GM04503 (cell line): ENCODE measurements at regions not wholly inside any gene's neighbourhood (a gene's known extent, or its start where the extent isn't known, plus 50 kb on each side); places are given as distances from the start of the nearest gene placed in this dataset.
"Not testable (repeated sequence)": the region's sequence is repeated elsewhere in the genome, so short reads cannot be mapped to it uniquely, and the experiment has no call there.

ENCODE experiments used
- DNase-seq: peaks from one replicate; pipeline ENCODE4 v3.0.0-alpha.2; 2012; ENCODE audit warnings: low read depth

DNA sequence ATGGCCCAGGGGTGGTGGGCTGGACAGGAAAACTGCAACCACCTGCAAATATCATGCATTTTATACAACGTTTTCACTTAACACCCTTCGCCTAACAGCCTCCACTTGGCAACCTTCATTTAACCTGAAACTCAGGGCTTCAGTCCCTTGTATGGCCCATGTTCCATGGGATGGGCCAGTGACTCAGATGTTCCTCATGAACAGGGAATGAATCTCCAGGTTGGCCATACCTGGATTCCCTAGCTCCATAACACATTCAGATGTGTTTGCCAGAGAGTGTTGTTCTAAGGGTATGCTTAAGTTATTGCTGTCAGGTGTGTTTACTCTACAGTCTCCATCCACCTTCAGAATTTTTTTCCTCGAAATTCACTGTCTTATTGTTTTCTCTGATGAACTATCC lies 316.9 kb downstream of the JRKL start:
- DNase-seq, result no peak

GRCh38 chr11:96707273-96707672 lies 317.5 kb downstream of the JRKL start:
- DNase-seq, result no peak

GRCh38 chr11:96708219-96708878 lies 318.5 kb downstream of the JRKL start:
- DNase-seq, result no peak

GRCh38 chr11:96713301-96713700 lies 323.5 kb downstream of the JRKL start:
- no peak for DNase-seq

GRCh38 chr11:96714689-96715088 lies 324.9 kb downstream of the JRKL start:
- DNase-seq, result no peak

- peak; percentile 15 for DNase-seq
Measured at GRCh38 chr11:96715208-96715607, 325.4 kb downstream of the JRKL start.

GRCh38 chr11:96736601-96737000 lies 346.8 kb downstream of the JRKL start:
- no peak for DNase-seq

GRCh38 chr11:96738311-96738710 lies 348.5 kb downstream of the JRKL start:
- DNase-seq, result no peak

DNA sequence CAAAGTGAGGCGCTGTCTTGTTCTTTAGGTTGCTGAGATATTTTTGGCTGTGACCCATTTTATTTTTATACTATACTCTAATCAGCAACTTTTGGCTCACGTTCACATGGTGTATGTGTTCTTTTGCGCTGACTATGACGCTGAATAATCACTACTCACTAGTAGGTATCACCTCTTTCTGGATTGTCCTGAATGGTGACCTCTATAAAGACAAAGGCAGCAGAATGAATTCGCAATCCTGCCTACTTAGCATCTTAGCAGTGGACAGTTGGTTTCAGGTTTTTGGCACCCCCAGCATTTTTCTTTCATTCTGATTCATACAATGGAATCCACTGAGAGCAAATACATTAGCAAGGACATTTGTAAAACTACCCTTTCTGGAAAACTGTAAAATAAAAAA lies 351.3 kb downstream of the JRKL start:
- no peak for DNase-seq

DNA sequence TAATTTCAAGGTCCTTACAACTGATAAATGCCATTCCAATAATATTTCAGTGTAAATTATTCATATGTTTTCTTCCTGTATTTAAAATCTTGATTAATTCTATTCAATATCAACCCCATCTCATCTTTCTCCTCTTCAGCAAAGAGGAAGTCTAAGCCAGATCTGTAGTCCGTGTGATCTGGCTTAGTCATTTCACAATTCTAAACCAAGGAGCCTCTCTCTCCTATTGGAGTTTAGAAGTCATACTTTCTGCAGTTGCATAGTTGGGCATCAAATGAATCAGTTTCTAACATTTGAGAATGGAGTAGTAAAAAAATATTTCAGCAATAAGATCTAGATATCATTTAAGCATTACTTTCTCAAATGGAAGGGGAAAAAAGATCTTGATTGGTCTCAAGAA lies 354.9 kb downstream of the JRKL start:
- no peak for DNase-seq

DNA sequence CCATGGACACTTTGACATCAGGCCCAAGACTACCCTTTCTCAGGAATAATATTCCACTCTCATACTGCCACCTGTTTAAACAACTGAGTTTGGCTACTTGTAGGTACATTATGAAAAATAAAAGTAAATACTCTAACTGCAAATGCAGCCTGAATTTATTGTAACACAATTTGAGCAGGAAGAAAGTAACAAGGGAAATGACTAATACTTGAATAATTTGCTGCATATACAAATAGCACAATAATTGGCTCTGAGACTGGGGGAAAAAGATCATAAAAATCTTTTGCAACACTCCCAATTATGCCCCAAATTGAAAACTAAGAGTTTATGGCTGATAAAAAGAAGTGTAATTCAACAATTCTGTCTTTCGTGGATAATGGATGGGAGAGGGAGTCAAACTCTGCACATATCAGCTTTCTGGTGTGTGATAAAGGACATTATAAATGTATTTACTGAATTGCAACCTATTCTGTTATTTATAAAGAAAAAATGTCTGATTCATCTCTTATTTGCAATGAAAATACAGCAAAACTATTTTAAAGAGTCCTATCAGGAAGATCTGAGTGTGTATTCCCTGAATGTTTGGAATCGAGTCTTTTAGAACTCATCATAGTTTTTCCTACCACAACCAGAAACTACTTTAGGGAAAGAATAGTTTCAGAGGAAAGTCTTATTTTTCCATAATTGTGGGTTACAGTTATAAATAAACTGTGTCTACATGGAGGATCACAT lies 359.0 kb downstream of the JRKL start:
- DNase-seq, result no peak

DNA sequence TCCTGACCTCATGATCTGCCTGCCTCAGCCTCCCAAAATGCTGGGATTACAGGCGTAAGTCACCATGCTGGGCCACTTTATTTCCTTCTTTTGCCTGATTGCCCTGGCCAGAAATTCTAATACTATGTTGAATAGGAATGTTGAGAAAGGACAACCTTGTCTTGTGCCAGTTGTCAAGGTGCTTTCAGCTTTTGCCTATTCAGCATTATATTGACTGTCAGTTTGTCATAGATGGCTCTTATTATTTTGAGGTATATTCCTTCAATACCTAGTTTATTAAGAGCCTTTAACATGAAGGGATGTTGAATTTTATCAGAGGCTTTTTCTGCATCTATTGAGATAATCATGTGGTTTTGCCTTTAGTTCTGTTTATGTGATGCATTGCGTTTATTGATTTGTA lies 362.0 kb downstream of the JRKL start:
- not testable (repeated sequence) for DNase-seq

DNA sequence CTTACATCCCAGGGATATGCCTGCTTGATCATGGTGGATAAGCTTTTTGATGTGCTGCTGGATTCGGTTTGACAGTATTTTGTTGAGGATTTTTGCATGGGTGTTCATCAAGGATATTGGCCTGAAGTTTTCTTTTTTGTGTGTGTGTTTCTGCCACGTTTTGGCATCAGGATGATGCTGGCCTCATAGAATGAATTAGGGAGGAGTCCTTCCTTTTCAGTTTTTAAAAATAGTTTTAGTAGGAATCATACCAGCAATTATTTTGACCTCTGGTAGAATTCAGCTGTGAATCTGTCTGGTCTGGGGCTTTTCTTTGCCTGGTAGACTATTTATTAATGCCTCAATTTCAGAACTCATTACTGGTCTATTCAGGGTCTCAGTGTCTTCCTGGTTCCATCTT lies 362.4 kb downstream of the JRKL start:
- DNase-seq, result no peak

DNA sequence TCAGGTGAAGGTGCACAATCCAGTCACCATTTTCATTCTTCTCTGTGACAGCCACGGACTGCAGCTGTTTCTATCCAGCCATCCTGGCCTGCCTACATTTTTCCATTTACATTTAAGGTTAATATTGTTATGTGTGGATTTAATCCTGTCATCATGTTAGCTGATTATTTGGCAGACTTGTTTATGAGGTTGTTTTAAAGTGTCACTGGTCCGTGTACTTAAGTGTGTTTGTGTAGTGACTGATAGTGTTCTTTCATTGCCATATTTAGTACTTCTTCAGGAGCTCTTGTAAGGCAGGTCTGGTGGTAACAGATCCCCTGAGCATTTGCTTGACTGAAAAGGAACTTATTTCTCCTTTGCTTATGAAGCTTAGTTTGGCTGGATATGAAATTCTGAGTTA lies 364.2 kb downstream of the JRKL start:
- no peak for DNase-seq

GRCh38 chr11:96755209-96755608 lies 365.4 kb downstream of the JRKL start:
- DNase-seq, result no peak

GRCh38 chr11:96755752-96756151 lies 365.9 kb downstream of the JRKL start:
- no peak for DNase-seq

GRCh38 chr11:96758957-96759356 lies 369.1 kb downstream of the JRKL start:
- DNase-seq, result no peak

DNA sequence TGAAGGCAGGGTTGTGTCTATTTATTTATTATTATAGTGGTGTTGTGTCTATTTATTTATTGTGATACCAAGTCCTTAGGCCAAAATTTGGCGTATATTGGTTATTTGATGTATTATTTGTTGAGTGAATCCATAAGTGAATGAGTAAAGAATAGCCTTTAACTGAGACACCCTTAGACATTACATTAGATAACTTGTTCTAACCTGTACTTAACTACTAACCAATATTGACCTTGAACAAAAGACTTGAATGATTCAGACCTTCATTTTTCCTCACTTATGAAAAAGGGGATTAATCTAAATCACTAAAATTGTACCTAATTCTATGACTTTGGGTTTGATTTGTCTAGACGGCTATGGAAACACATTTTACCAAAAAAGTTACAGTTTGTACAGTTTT lies 370.5 kb downstream of the JRKL start:
- DNase-seq, result no peak

DNA sequence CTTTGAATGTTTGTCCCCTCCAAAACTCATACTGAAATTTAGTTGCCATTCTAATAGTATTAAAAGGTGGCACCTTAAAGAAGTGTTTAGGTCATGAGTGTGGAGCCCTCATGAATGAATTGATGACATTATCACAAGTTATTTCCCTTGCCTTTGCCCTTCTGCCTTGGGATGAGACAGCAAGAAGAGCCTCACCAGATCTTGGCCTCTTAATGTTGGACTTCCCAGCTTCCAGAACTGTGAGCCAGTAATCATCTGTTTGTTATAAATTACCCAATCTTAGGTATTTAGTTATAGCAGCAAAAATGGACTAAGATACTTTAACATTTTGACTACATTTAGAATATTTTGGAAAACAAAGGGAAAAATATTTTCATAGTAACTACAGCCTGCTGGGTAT lies 371.0 kb downstream of the JRKL start:
- DNase-seq, result no peak

DNA sequence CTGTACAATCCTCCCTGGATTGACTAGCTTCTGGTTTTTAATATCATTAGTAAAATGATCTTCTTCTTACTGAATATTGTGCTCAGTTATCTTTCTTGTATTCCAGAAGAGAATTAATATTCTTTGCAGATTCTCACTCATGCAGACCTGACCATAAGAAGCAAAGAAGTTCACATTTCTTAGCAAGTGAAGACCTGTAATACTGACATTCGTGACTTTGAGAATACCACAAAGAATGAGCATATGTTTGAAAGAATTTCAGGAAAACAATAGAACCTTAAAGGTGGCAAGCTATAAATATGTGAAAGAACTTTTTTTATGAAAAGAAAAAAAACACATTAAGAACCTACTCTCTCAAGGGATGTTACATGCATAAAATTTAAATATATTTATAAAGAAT lies 371.6 kb downstream of the JRKL start:
- DNase-seq, result no peak

GRCh38 chr11:96763244-96763643 lies 373.4 kb downstream of the JRKL start:
- no peak for DNase-seq

- DNase-seq, result no peak
Measured at GRCh38 chr11:96778272-96778671, 388.5 kb downstream of the JRKL start.

DNA sequence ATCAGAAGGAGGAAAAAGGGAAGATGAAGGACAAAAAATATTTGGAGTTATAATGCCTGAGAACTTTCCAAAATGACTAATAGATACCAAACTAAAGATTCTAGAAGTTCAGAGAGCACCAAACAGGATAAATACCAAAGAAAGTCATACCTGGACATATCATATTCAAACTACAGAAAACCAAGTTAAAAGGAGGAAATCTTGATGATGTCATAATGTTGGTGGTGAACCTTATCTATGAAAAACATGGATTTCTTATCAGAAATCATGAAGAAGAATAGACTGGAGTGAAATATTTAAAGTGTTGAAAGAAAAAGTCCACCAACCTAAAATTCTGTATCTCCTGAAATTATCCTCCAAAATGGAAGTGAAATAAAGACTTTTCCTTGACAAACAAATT lies 389.2 kb downstream of the JRKL start:
- no peak for DNase-seq

DNA sequence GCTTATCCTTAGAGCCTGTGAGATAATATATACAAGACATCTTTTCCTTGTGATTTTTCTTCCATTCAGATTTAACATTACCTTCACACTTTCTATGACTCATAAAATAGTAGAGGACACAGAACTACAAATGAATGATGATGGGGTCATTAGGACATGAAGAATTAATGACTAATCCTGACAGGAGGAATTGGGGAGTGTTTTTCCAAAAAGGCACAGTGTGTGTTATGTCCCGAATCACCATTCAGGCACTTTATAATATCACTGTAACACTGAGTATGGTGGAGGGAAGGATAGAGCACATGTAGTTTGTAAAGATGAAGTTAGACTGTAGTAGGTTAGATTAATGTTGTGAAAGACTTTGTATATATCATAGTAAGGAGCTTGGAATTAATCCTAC lies 391.3 kb downstream of the JRKL start:
- DNase-seq, result no peak
